ENCODE measurements at regions not wholly inside any gene's neighbourhood (a gene's known extent, or its start where the extent isn't known, plus 50 kb on each side); places are given as distances from the start of the nearest gene placed in this dataset.

GRCh38 chr1:244164511-244164890, 113.4 kb downstream of the ZBTB18 start:
- ATAC-seq, result no peak
- intact Hi-C loops (cut with micrococcal nuclease), result loop anchor here (1.0 to 5.0 kb wide), 6 partner anchors 47 to 312 kb away; partner anchors contain the start of gene AKT3
- H3K9me2 ChIP-seq (replicated peaks; ENCODE audit: low read length), result no peaks in the 10 kb centered on the region
- H3K36me3 ChIP-seq (ENCODE audit: low read depth, low read length), result no peaks in the 10 kb centered on the region
- H3K9ac ChIP-seq (ENCODE audit: low read length), result no peak overlapping the region
- peak overlapping the region; percentile 76 for H3K4me2 ChIP-seq (ENCODE audit: low read length)
- peaks cover 38% of the 10 kb centered on the region for H3K4me1 ChIP-seq (ENCODE audit: insufficient read depth, low read length)
- TF ChIP-seq EZH2 (IDR thresholded peaks at IDR 0.05; ENCODE audit: low read length, unreplicated experiment), result no peak
- TF ChIP-seq EZH2phosphoT487 (IDR thresholded peaks at IDR 0.05; ENCODE audit: borderline replicate concordance, low read length), result no peak
- no peak for TF ChIP-seq CTCF (conservative IDR thresholded peaks at IDR 0.05; ENCODE audit: low read depth, low read length)
- peak overlapping the region; percentile 78 for H3K27ac ChIP-seq (ENCODE audit: low read length)
- H3K27me3 ChIP-seq (ENCODE audit: low read length), result no peaks in the 10 kb centered on the region
- H4K20me1 ChIP-seq (ENCODE audit: low read length), result no peaks in the 10 kb centered on the region
- BruUV-seq (replicated peaks), result no TSS peak
- DNase-seq, result no peak
- CTCF ChIA-PET, result no interaction called here
- H2AFZ ChIP-seq (ENCODE audit: low read length), result no peak overlapping the region
- H3K9me3 ChIP-seq (ENCODE audit: low read length), result no peaks in the 10 kb centered on the region
- POLR2A ChIA-PET (ENCODE audit: unreplicated experiment), result no interaction called here
- peak overlapping the region; percentile 6; the same call in 1 of the 2 replicates for H3K4me3 ChIP-seq (ENCODE audit: low read length)
- H3K79me2 ChIP-seq (ENCODE audit: low read length), result no peaks in the 10 kb centered on the region
- H3F3A ChIP-seq (ENCODE audit: low read length, unreplicated experiment), result peaks cover 8% of the 10 kb centered on the region

GRCh38 chr1:244165021-244165420, 113.9 kb downstream of the ZBTB18 start:
- Histone ChIP-seq H3K4me3 (ENCODE audit: low read length) (no peak overlapping the region), H2AFZ (ENCODE audit: low read length) (no peak overlapping the region), H3K27me3 (ENCODE audit: low read length) (no peaks in the 10 kb centered on the region), H3K4me2 (ENCODE audit: low read length) (no peak overlapping the region), H3K9me2 (replicated peaks; ENCODE audit: low read length) (no peaks in the 10 kb centered on the region), H3K27ac (ENCODE audit: low read length) (no peak overlapping the region), H3K4me1 (ENCODE audit: insufficient read depth, low read length) (peaks cover 38% of the 10 kb centered on the region), H3K9me3 (ENCODE audit: low read length) (no peaks in the 10 kb centered on the region), H3K36me3 (ENCODE audit: low read depth, low read length) (no peaks in the 10 kb centered on the region), H3F3A (ENCODE audit: low read length, unreplicated experiment) (peaks cover 8% of the 10 kb centered on the region), H4K20me1 (ENCODE audit: low read length) (no peaks in the 10 kb centered on the region), H3K9ac (ENCODE audit: low read length) (no peak overlapping the region), H3K79me2 (ENCODE audit: low read length) (no peaks in the 10 kb centered on the region)
- ATAC-seq (no peak), DNase-seq (no peak)
- no TSS peak for BruUV-seq (replicated peaks)
- ChIA-PET CTCF (no interaction called here), POLR2A (ENCODE audit: unreplicated experiment) (no interaction called here)
- intact Hi-C loops (cut with micrococcal nuclease), result loop anchor here (2.0 kb wide), 1 partner anchor 116 kb away; no protein-coding TSS in a partner anchor
- TF ChIP-seq EZH2 (IDR thresholded peaks at IDR 0.05; ENCODE audit: low read length, unreplicated experiment) (no peak), EZH2phosphoT487 (IDR thresholded peaks at IDR 0.05; ENCODE audit: borderline replicate concordance, low read length) (no peak), CTCF (conservative IDR thresholded peaks at IDR 0.05; ENCODE audit: low read depth, low read length) (no peak)

GRCh38 chr1:244165701-244166100, 114.6 kb downstream of the ZBTB18 start:
- POLR2A ChIA-PET (ENCODE audit: unreplicated experiment), result no interaction called here
- TF ChIP-seq EZH2phosphoT487 (IDR thresholded peaks at IDR 0.05; ENCODE audit: borderline replicate concordance, low read length) (no peak), EZH2 (IDR thresholded peaks at IDR 0.05; ENCODE audit: low read length, unreplicated experiment) (no peak), CTCF (conservative IDR thresholded peaks at IDR 0.05; ENCODE audit: low read depth, low read length) (no peak)
- H3K79me2 ChIP-seq (ENCODE audit: low read length), result no peaks in the 10 kb centered on the region
- no peaks in the 10 kb centered on the region for H4K20me1 ChIP-seq (ENCODE audit: low read length)
- no peaks in the 10 kb centered on the region for H3K9me2 ChIP-seq (replicated peaks; ENCODE audit: low read length)
- H3K4me3 ChIP-seq (ENCODE audit: low read length), result no peak overlapping the region
- BruUV-seq (replicated peaks), result no TSS peak
- H3K9ac ChIP-seq (ENCODE audit: low read length), result no peak overlapping the region
- H3K4me2 ChIP-seq (ENCODE audit: low read length), result no peak overlapping the region
- H3K4me1 ChIP-seq (ENCODE audit: insufficient read depth, low read length), result peaks cover 38% of the 10 kb centered on the region
- no peak overlapping the region for H3K27ac ChIP-seq (ENCODE audit: low read length)
- DNase-seq (no peak), ATAC-seq (no peak)
- H3F3A ChIP-seq (ENCODE audit: low read length, unreplicated experiment), result peaks cover 8% of the 10 kb centered on the region
- no peaks in the 10 kb centered on the region for H3K36me3 ChIP-seq (ENCODE audit: low read depth, low read length)
- CTCF ChIA-PET, result no interaction called here
- no peak overlapping the region for H2AFZ ChIP-seq (ENCODE audit: low read length)
- intact Hi-C loops (cut with micrococcal nuclease), result loop anchor here (2.0 kb wide), 1 partner anchor 117 kb away; no protein-coding TSS in a partner anchor
- no peaks in the 10 kb centered on the region for H3K27me3 ChIP-seq (ENCODE audit: low read length)
- H3K9me3 ChIP-seq (ENCODE audit: low read length), result no peaks in the 10 kb centered on the region

Data from PC-3 (cell line).